ENCODE measurements at regions not wholly inside any gene's neighbourhood (a gene's known extent, or its start where the extent isn't known, plus 50 kb on each side); places are given as distances from the start of the nearest gene placed in this dataset.

GRCh38 chr19:29396925-29397324 is 128.9 kb upstream of the VSTM2B start:
- Histone ChIP-seq H3K4me1 (ENCODE audit: control insufficient read depth in 1 of 2, insufficient read depth in 2 of 2, low read length in 2 of 2) (no peaks in the 10 kb centered on the region), H3K27ac (ENCODE audit: low read depth in 1 of 2, low read length in 2 of 2) (no peak overlapping the region), H3K27me3 (ENCODE audit: control insufficient read depth in 2 of 2, insufficient read depth in 2 of 2, low read length in 2 of 2) (no peaks in the 10 kb centered on the region), H3K4me2 (replicated peaks; ENCODE audit: extremely low read depth, low read length, poor library complexity, severe bottlenecking) (no peak overlapping the region), H3K36me3 (replicated peaks in 1 of 2; ENCODE audit: control insufficient read depth in 1 of 2, insufficient read depth in 2 of 2, low read length in 2 of 2) (no peaks in the 10 kb centered on the region), H4K20me1 (ENCODE audit: insufficient read depth, low read length) (no peaks in the 10 kb centered on the region), H3K9ac (ENCODE audit: insufficient read depth, low read length, poor library complexity, severe bottlenecking) (no peak overlapping the region), H2AFZ (ENCODE audit: insufficient read depth, low read depth, low read length, poor library complexity, severe bottlenecking) (no peak overlapping the region), H3K79me2 (ENCODE audit: insufficient read depth, low read length) (no peaks in the 10 kb centered on the region), H3K4me3 (replicated peaks in 1 of 3; ENCODE audit: low read depth in 2 of 3, low read length in 3 of 3) (no peak overlapping the region), H3K9me3 (replicated peaks in 1 of 2; ENCODE audit: control insufficient read depth in 1 of 2, insufficient read depth in 1 of 2, low read length in 2 of 2) (peaks cover 2 to 11% of the 10 kb centered on the region in 2 donors)
- intact Hi-C loops (cut with micrococcal nuclease) = no loop called here
- no peak for DNase-seq
- peaks cover 3 to 7% (median 6%) of the 10 kb centered on the region in 3 donors for H3K27me3 Mint-ChIP-seq (ENCODE audit: low read depth in 3 of 3)
- H3K4me3 Mint-ChIP-seq = no peak overlapping the region
- H3K27ac Mint-ChIP-seq = no peak overlapping the region
- 31% methylated on average over 2 of the region's 2 CpGs for WGBS (ENCODE audit: insufficient coverage)
- TF ChIP-seq, protein P1, sequence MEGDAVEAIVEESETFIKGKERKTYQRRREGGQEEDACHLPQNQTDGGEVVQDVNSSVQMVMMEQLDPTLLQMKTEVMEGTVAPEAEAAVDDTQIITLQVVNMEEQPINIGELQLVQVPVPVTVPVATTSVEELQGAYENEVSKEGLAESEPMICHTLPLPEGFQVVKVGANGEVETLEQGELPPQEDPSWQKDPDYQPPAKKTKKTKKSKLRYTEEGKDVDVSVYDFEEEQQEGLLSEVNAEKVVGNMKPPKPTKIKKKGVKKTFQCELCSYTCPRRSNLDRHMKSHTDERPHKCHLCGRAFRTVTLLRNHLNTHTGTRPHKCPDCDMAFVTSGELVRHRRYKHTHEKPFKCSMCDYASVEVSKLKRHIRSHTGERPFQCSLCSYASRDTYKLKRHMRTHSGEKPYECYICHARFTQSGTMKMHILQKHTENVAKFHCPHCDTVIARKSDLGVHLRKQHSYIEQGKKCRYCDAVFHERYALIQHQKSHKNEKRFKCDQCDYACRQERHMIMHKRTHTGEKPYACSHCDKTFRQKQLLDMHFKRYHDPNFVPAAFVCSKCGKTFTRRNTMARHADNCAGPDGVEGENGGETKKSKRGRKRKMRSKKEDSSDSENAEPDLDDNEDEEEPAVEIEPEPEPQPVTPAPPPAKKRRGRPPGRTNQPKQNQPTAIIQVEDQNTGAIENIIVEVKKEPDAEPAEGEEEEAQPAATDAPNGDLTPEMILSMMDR (IDR thresholded peaks at IDR 0.05) = no peak
- H3K9me3 Mint-ChIP-seq = peaks cover 0 to 7% (median 3%) of the 10 kb centered on the region in 7 donors
- no peaks in the 10 kb centered on the region for H3K36me3 Mint-ChIP-seq
- no peaks in the 10 kb centered on the region for H3K4me1 Mint-ChIP-seq

- Histone ChIP-seq H3K9ac (ENCODE audit: insufficient read depth, low read length, poor library complexity, severe bottlenecking) (no peak overlapping the region), H3K4me2 (replicated peaks; ENCODE audit: extremely low read depth, low read length, poor library complexity, severe bottlenecking) (no peak overlapping the region), H3K4me3 (replicated peaks in 1 of 3; ENCODE audit: low read depth in 2 of 3, low read length in 3 of 3) (no peak overlapping the region), H3K9me3 (replicated peaks in 1 of 2; ENCODE audit: control insufficient read depth in 1 of 2, insufficient read depth in 1 of 2, low read length in 2 of 2) (peaks cover 0 to 2% of the 10 kb centered on the region in 2 donors), H3K27me3 (ENCODE audit: control insufficient read depth in 2 of 2, insufficient read depth in 2 of 2, low read length in 2 of 2) (no peaks in the 10 kb centered on the region), H3K36me3 (replicated peaks in 1 of 2; ENCODE audit: control insufficient read depth in 1 of 2, insufficient read depth in 2 of 2, low read length in 2 of 2) (no peaks in the 10 kb centered on the region), H3K79me2 (ENCODE audit: insufficient read depth, low read length) (no peaks in the 10 kb centered on the region), H4K20me1 (ENCODE audit: insufficient read depth, low read length) (no peaks in the 10 kb centered on the region), H2AFZ (ENCODE audit: insufficient read depth, low read depth, low read length, poor library complexity, severe bottlenecking) (no peak overlapping the region), H3K27ac (ENCODE audit: low read depth in 1 of 2, low read length in 2 of 2) (no peak overlapping the region), H3K4me1 (ENCODE audit: control insufficient read depth in 1 of 2, insufficient read depth in 2 of 2, low read length in 2 of 2) (no peaks in the 10 kb centered on the region)
- Mint-ChIP-seq H3K27ac (no peak overlapping the region), H3K27me3 (ENCODE audit: low read depth in 3 of 3) (peaks cover 3 to 6% (median 5%) of the 10 kb centered on the region in 3 donors), H3K9me3 (peaks cover 0 to 4% (median 2%) of the 10 kb centered on the region in 7 donors), H3K4me1 (no peaks in the 10 kb centered on the region), H3K36me3 (no peaks in the 10 kb centered on the region), H3K4me3 (no peak overlapping the region)
- intact Hi-C loops (cut with micrococcal nuclease) = no loop called here
- TF ChIP-seq, protein P1 (IDR thresholded peaks at IDR 0.05) = no peak
- WGBS (ENCODE audit: insufficient coverage) = 76% methylated on average over 3 of the region's 7 CpGs
- DNase-seq = no peak
Observed at GRCh38 chr19:29397748-29398147, 128.0 kb upstream of the VSTM2B start.

All from CD14-positive monocyte (primary cell).